LNCaP clone FGC (cell line): ENCODE measurements at regions not wholly inside any gene's neighbourhood (a gene's known extent, or its start where the extent isn't known, plus 50 kb on each side); places are given as distances from the start of the nearest gene placed in this dataset.

ENCODE experiments used
- DNase-seq: peaks from one replicate; pipeline ENCODE4 v3.0.0-alpha.2; 2011; ENCODE audit warnings: low read depth
- H3K4me3 ChIP-seq: 2 replicates; pipeline ENCODE4 v1.5.1; 2011; ENCODE audit warnings: mild to moderate bottlenecking, low read depth, low read length, control low read depth
- CTCF ChIP-seq: IDR thresholded peaks from 2 replicates; pipeline ENCODE4 v1.5.1; 2012; ENCODE audit warnings: mild to moderate bottlenecking; ENCODE audit not compliant: control insufficient read depth, insufficient read depth; ENCODE audit errors: extremely low read depth

GRCh38 chr1:104136621-104137020 is 386.9 kb downstream of the AMY1C start:
- TF ChIP-seq CTCF, result no peak
- H3K4me3 ChIP-seq, result no peak overlapping the region
- DNase-seq, result no peak

GRCh38 chr1:104156738-104157137 is 407.0 kb downstream of the AMY1C start:
- no peak for DNase-seq
- no peak overlapping the region for H3K4me3 ChIP-seq
- TF ChIP-seq CTCF, result no peak

- DNase-seq, result no peak
- TF ChIP-seq CTCF, result no peak
- H3K4me3 ChIP-seq, result no peak overlapping the region
Observed at GRCh38 chr1:104163912-104164476, 414.3 kb downstream of the AMY1C start.

GRCh38 chr1:104172243-104172681 is 422.6 kb downstream of the AMY1C start:
- TF ChIP-seq CTCF, result no peak
- DNase-seq, result no peak
- H3K4me3 ChIP-seq, result no peak overlapping the region

- H3K4me3 ChIP-seq, result no peak overlapping the region
- no peak for TF ChIP-seq CTCF
- no peak for DNase-seq
Observed at GRCh38 chr1:104182251-104182650, 432.6 kb downstream of the AMY1C start.

- H3K4me3 ChIP-seq, result no peak overlapping the region
- DNase-seq, result no peak
- TF ChIP-seq CTCF, result no peak
Observed at GRCh38 chr1:104189207-104189606, 439.5 kb downstream of the AMY1C start.

- H3K4me3 ChIP-seq, result no peak overlapping the region
- no peak for TF ChIP-seq CTCF
- DNase-seq, result no peak
Observed at GRCh38 chr1:104190821-104191220, 441.1 kb downstream of the AMY1C start.
